IMR-90 (cell line): ENCODE measurements at regions not wholly inside any gene's neighbourhood (a gene's known extent, or its start where the extent isn't known, plus 50 kb on each side); places are given as distances from the start of the nearest gene placed in this dataset.

Experiments used
- CEBPB ChIP-seq: IDR thresholded peaks from 2 replicates; pipeline ENCODE4 v1.6.1; 2012; ENCODE audit warnings: low read depth, low read length, improper control_type of control experiment
- CTCF ChIP-seq: conservative IDR thresholded peaks from 2 replicates; pipeline ENCODE4 v1.5.1; 2012; ENCODE audit warnings: mild to moderate bottlenecking, low read depth, low read length, improper control_type of control experiment
- FOS ChIP-seq: fragments of 150-350 bp; IDR thresholded peaks from 2 replicates; pipeline ENCODE4 v1.6.1; 2016; ENCODE audit warnings: low read depth, low read length
- MAFK ChIP-seq: IDR thresholded peaks from 2 replicates; pipeline ENCODE4 v1.6.1; 2012; ENCODE audit warnings: low read depth, low read length, improper control_type of control experiment
- POLR2A ChIP-seq: IDR thresholded peaks from 2 replicates; pipeline ENCODE4 v1.6.1; 2012; ENCODE audit warnings: mild to moderate bottlenecking, low read depth, low read length
- RFX5 ChIP-seq: IDR thresholded peaks from 2 replicates; pipeline ENCODE4 v1.8.0; 2012; ENCODE audit warnings: low read depth, mild to moderate bottlenecking, low read length, moderate library complexity
- SMC3 ChIP-seq: fragments of 150-350 bp; IDR thresholded peaks from 2 replicates; pipeline ENCODE4 v1.6.1; 2016; ENCODE audit warnings: low read depth, mild to moderate bottlenecking, antibody characterized with exemption, low read length, moderate library complexity
- USF2 ChIP-seq: fragments of 150-350 bp; IDR thresholded peaks from 2 replicates; pipeline ENCODE4 v1.6.1; 2017; ENCODE audit warnings: mild to moderate bottlenecking, antibody characterized with exemption, low read length, low read depth

GRCh38 chr2:146912536-146912935 lies 932.3 kb upstream of the ACVR2A start:
- no peak for TF ChIP-seq MAFK
- TF ChIP-seq POLR2A: no peak
- TF ChIP-seq CTCF: no peak
- TF ChIP-seq CEBPB: no peak
- TF ChIP-seq USF2: no peak
- TF ChIP-seq FOS: no peak
- TF ChIP-seq RFX5: no peak
- TF ChIP-seq SMC3: no peak
